Heart left ventricle (tissue), 13 donors: ENCODE measurements at regions not wholly inside any gene's neighbourhood (a gene's known extent, or its start where the extent isn't known, plus 50 kb on each side); places are given as distances from the start of the nearest gene placed in this dataset.

Source experiments
- POLR2A ChIP-seq, 2 donors: fragments of 450-650 bp; IDR thresholded peaks; one replicate each; pipeline ENCODE4 v1.6.1; 2017; ENCODE audit warnings: antibody characterized with exemption in 2 of 2, mild to moderate bottlenecking in 2 of 2, moderate library complexity in 2 of 2
- TF ChIP-seq, protein P1 (sequence below), 12 donors: fragments of 200-600 bp; sonication (generic) in 4 of 12; IDR thresholded peaks; one replicate each; pipeline versions ENCODE4 v1.5.0 to v1.8.0; 2018 to 2022; ENCODE audit warnings: antibody characterized with exemption in 12 of 12, mild to moderate bottlenecking in 5 of 12
- donor health status: ischemic (EF 13 %, LVEDD 7.1; RV severe dilation, severe dysfunction).
- donor health status: DM: no; HTN: yes; CAD: no.
- donor health status: DM: no; HTN: no; CAD: no.
- donor health status: ischemic (EF 25% LVEDD 6.9; RV normal size, moderate dysfunction).
- donor health status: ischemic (EF 25% LVEDD 5.7; RV mildly dilated, moderate dysfunction).
- donor health status: ischemic (EF 35%, LVEDD 5.7; RV mildly dilated, moderate dysfunction).
- donor health status: nonischemic (EF 11% LVEDD 7.7; RV severe dilation, severe dysfunction).
- donor health status: DM: yes; HTN: yes; CAD: no.
- donor health status: PGD.
- donor health status: ischemic (EF 29% LVEDD 5.4; RV normal size, mild dysfunction).
- donor health status: nonischemic (EF 23%, LVEDD 6.1; RV moderate dilation, normal function).

DNA sequence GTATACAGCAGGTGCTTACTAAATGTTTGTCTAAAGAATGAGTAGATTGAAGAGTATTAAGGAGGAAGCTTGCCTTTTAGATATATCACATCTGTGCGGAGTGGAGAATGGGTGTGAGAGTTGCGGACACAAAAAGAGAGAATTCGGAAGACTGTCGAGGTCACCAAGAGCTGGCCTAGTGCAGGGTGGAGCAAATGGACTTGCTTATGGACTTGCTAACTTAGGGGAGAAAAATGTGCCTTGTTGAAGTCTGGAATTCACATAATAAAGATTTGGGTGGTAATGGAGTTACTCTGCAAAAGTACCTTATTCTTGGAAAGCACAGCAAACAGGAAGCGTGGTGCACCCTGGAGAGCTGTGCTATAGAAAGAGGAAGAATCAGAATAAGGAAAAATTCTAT is 361.7 kb downstream of the PRDM2 start:
- TF ChIP-seq, protein P1, sequence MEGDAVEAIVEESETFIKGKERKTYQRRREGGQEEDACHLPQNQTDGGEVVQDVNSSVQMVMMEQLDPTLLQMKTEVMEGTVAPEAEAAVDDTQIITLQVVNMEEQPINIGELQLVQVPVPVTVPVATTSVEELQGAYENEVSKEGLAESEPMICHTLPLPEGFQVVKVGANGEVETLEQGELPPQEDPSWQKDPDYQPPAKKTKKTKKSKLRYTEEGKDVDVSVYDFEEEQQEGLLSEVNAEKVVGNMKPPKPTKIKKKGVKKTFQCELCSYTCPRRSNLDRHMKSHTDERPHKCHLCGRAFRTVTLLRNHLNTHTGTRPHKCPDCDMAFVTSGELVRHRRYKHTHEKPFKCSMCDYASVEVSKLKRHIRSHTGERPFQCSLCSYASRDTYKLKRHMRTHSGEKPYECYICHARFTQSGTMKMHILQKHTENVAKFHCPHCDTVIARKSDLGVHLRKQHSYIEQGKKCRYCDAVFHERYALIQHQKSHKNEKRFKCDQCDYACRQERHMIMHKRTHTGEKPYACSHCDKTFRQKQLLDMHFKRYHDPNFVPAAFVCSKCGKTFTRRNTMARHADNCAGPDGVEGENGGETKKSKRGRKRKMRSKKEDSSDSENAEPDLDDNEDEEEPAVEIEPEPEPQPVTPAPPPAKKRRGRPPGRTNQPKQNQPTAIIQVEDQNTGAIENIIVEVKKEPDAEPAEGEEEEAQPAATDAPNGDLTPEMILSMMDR (IDR thresholded peaks at IDR 0.05): no peak
- TF ChIP-seq POLR2A (IDR thresholded peaks at IDR 0.05): no peak
